PC-3 (cell line): ENCODE measurements at regions not wholly inside any gene's neighbourhood (a gene's known extent, or its start where the extent isn't known, plus 50 kb on each side); places are given as distances from the start of the nearest gene placed in this dataset.

Source experiments
- CTCF ChIP-seq: fragments of 300-600 bp; sonication (generic); conservative IDR thresholded peaks from 2 replicates; pipeline ENCODE4 v1.5.1; 2017; ENCODE audit warnings: antibody characterized with exemption, low read depth, mild to moderate bottlenecking, low read length
- EZH2 ChIP-seq: fragments of 300-600 bp; sonication (generic); IDR thresholded peaks from one replicate; pipeline ENCODE4 v1.6.1; 2017; ENCODE audit warnings: antibody characterized with exemption, mild to moderate bottlenecking, low read length; ENCODE audit not compliant: unreplicated experiment
- EZH2phosphoT487 ChIP-seq: fragments of 300-600 bp; sonication (generic); IDR thresholded peaks from 2 replicates; pipeline ENCODE4 v1.6.1; 2018; ENCODE audit warnings: mild to moderate bottlenecking, antibody characterized with exemption, low read length, borderline replicate concordance

- TF ChIP-seq EZH2phosphoT487, result no peak
- TF ChIP-seq CTCF, result no peak
- TF ChIP-seq EZH2, result no peak
Measured at GRCh38 chr18:27668158-27668557, 483.1 kb upstream of the CHST9 start.
